ENCODE measurements at regions not wholly inside any gene's neighbourhood (a gene's known extent, or its start where the extent isn't known, plus 50 kb on each side); places are given as distances from the start of the nearest gene placed in this dataset.

- TF ChIP-seq CTCF (IDR thresholded peaks at IDR 0.05) = no peak
- no peak for TF ChIP-seq POLR2A (IDR thresholded peaks at IDR 0.05)
Measured at GRCh38 chr2:153027533-153027932, 309.1 kb downstream of the ARL6IP6 start.

All from Peyer's patch (tissue), 4 donors.